RWPE2 (cell line): ENCODE measurements at regions not wholly inside any gene's neighbourhood (a gene's known extent, or its start where the extent isn't known, plus 50 kb on each side); places are given as distances from the start of the nearest gene placed in this dataset.

Experiments
- ATAC-seq: fragments of 200-7000 bp; cut with Tn5 transposase; 3 replicates; pipeline ENCODE4 v1.9.1; 2021; ENCODE audit warnings: low read depth
- DNase-seq: peaks from one replicate; pipeline ENCODE4 v3.0.0-alpha.2; 2020; ENCODE audit warnings: low spot score
- H3K27ac ChIP-seq: fragments of 450-650 bp; 2 replicates; pipeline ENCODE4 v1.5.1; 2017; ENCODE audit warnings: mild to moderate bottlenecking; ENCODE audit not compliant: poor library complexity, severe bottlenecking
- H3K27me3 ChIP-seq: fragments of 250-450 bp; sonication (Bioruptor Pico); 2 replicates; pipeline ENCODE4 v1.5.1; 2021; ENCODE audit warnings: mild to moderate bottlenecking, moderate library complexity; ENCODE audit not compliant: insufficient read depth, poor library complexity, severe bottlenecking
- H3K36me3 ChIP-seq: fragments of 250-450 bp; sonication (Bioruptor Pico); 2 replicates; pipeline ENCODE4 v1.5.1; 2020; ENCODE audit warnings: low read depth, mild to moderate bottlenecking, moderate library complexity
- H3K4me1 ChIP-seq: fragments of 250-450 bp; sonication (Bioruptor Pico); 2 replicates; pipeline ENCODE4 v1.5.1; 2021; ENCODE audit warnings: mild to moderate bottlenecking, moderate library complexity; ENCODE audit not compliant: insufficient read depth, poor library complexity, severe bottlenecking
- H3K4me3 ChIP-seq: fragments of 250-450 bp; sonication (Bioruptor Pico); 2 replicates; pipeline ENCODE4 v1.5.1; 2021; ENCODE audit warnings: mild to moderate bottlenecking, moderate library complexity; ENCODE audit not compliant: severe bottlenecking
- H3K9me3 ChIP-seq: fragments of 250-450 bp; sonication (Bioruptor Pico); 2 replicates; pipeline ENCODE4 v1.5.1; 2021; ENCODE audit warnings: mild to moderate bottlenecking, moderate library complexity; ENCODE audit not compliant: severe bottlenecking
- CTCF ChIP-seq: fragments of 450-650 bp; IDR thresholded peaks from one replicate; pipeline ENCODE4 v1.5.1; 2017; ENCODE audit warnings: mild to moderate bottlenecking, moderate library complexity; ENCODE audit not compliant: poor library complexity, severe bottlenecking

- Histone ChIP-seq H3K9me3 (no peaks in the 10 kb centered on the region), H3K27ac (peak overlapping the region; percentile 66), H3K27me3 (no peaks in the 10 kb centered on the region), H3K36me3 (no peaks in the 10 kb centered on the region), H3K4me1 (peaks cover 34% of the 10 kb centered on the region), H3K4me3 (no peak overlapping the region)
- TF ChIP-seq CTCF = peak; percentile 57
- ATAC-seq (peak; percentile 57; the same call in 2 of the 3 replicates), DNase-seq (no peak)
Observed at GRCh38 chr10:33115738-33116719, 158.0 kb upstream of the ITGB1 start.

- H3K4me1 ChIP-seq = peaks cover 34% of the 10 kb centered on the region
- H3K27ac ChIP-seq = peak overlapping the region; percentile 66
- H3K36me3 ChIP-seq = no peaks in the 10 kb centered on the region
- no peaks in the 10 kb centered on the region for H3K9me3 ChIP-seq
- ATAC-seq (peak; percentile 78), DNase-seq (no peak)
- no peak for TF ChIP-seq CTCF
- no peaks in the 10 kb centered on the region for H3K27me3 ChIP-seq
- no peak overlapping the region for H3K4me3 ChIP-seq
Observed at GRCh38 chr10:33114451-33114952, 156.5 kb upstream of the ITGB1 start.

GRCh38 chr10:33113466-33113865, 155.4 kb upstream of the ITGB1 start:
- H3K9me3 ChIP-seq = no peaks in the 10 kb centered on the region
- no peak for TF ChIP-seq CTCF
- H3K4me3 ChIP-seq = no peak overlapping the region
- H3K27ac ChIP-seq = peak overlapping the region; percentile 66
- H3K36me3 ChIP-seq = no peaks in the 10 kb centered on the region
- DNase-seq (no peak), ATAC-seq (no peak)
- no peaks in the 10 kb centered on the region for H3K27me3 ChIP-seq
- peaks cover 34% of the 10 kb centered on the region for H3K4me1 ChIP-seq

GRCh38 chr10:33112831-33113455, 154.9 kb upstream of the ITGB1 start:
- no peaks in the 10 kb centered on the region for H3K36me3 ChIP-seq
- peaks cover 34% of the 10 kb centered on the region for H3K4me1 ChIP-seq
- no peak overlapping the region for H3K27ac ChIP-seq
- H3K9me3 ChIP-seq = no peaks in the 10 kb centered on the region
- no peaks in the 10 kb centered on the region for H3K27me3 ChIP-seq
- ATAC-seq (no peak), DNase-seq (no peak)
- H3K4me3 ChIP-seq = no peak overlapping the region
- no peak for TF ChIP-seq CTCF
